Esophagus muscularis mucosa (tissue), 4 donors: ENCODE measurements at regions not wholly inside any gene's neighbourhood (a gene's known extent, or its start where the extent isn't known, plus 50 kb on each side); places are given as distances from the start of the nearest gene placed in this dataset.

Source experiments
- DNase-seq: peaks from one replicate; pipeline ENCODE4 v3.0.0-alpha.2; 2017; ENCODE audit errors: extremely low spot score
- H3K27ac ChIP-seq, 4 donors: fragments of 200-600 bp; sonication (generic); replicated peaks in 1 of 4; 1 replicate in 3 of 4; 2 replicates in 1 of 4; pipeline ENCODE4 v1.5.1; 2016 to 2019; ENCODE audit warnings: mild to moderate bottlenecking in 1 of 4
- H3K27me3 ChIP-seq, 4 donors: fragments of 200-600 bp; sonication (generic); one replicate each; pipeline versions ENCODE4 v1.5.1 to v1.6.0; 2016 to 2019
- H3K36me3 ChIP-seq, 4 donors: fragments of 200-600 bp; sonication (generic); one replicate each; pipeline ENCODE4 v1.5.1; 2016 to 2019
- H3K4me1 ChIP-seq, 4 donors: fragments of 200-600 bp; sonication (generic); one replicate each; pipeline ENCODE4 v1.5.1; 2016 to 2019
- H3K4me3 ChIP-seq, 4 donors: fragments of 200-600 bp; sonication (generic); 1 replicate in 2 of 4; 2 replicates in 2 of 4; pipeline ENCODE4 v1.5.1; 2016 to 2019; ENCODE audit warnings: mild to moderate bottlenecking in 4 of 4, moderate library complexity in 1 of 4
- H3K9me3 ChIP-seq, 4 donors: fragments of 200-600 bp; sonication (generic); 1 replicate in 3 of 4; 2 replicates in 1 of 4; pipeline ENCODE4 v1.5.1; 2016 to 2019
- EP300 ChIP-seq: sonication (generic); formaldehyde crosslinking; IDR thresholded peaks from one replicate; pipeline ENCODE4 v1.6.1; 2017; ENCODE audit warnings: antibody characterized with exemption
- POLR2A ChIP-seq: fragments of 450-650 bp; IDR thresholded peaks from one replicate; pipeline ENCODE4 v1.6.1; 2017; ENCODE audit warnings: antibody characterized with exemption, moderate library complexity, mild to moderate bottlenecking, low read depth
- POLR2AphosphoS5 ChIP-seq, 2 donors: sonication (generic); formaldehyde crosslinking; IDR thresholded peaks; one replicate each; pipeline ENCODE4 v1.6.1; 2017; ENCODE audit warnings: antibody characterized with exemption in 2 of 2
- WGBS: methylation state at CpG from one replicate; pipeline ENCODE4 v1.1.5; 2018; 5-methylcytosine and 5-hydroxymethylcytosine counted together
- intact Hi-C: fragments of 100-400 bp; cut with DNase I; formaldehyde crosslinking; loops from one replicate; pipeline ENCODE4 v1.15.1; 2023
- TF ChIP-seq, protein P1 (sequence below), 3 experiments: fragments of 200-600 bp in 2 of 3; fragments of 450-650 bp in 1 of 3; sonication (generic) in 2 of 3; IDR thresholded peaks; one replicate each; pipeline ENCODE4 v1.5.1; 2017 to 2019; ENCODE audit warnings: antibody characterized with exemption in 3 of 3, mild to moderate bottlenecking in 2 of 3, moderate library complexity in 1 of 3

GRCh38 chr2:16336491-16336890 is 329.1 kb downstream of the CYRIA start:
- H3K4me3 ChIP-seq = no peak overlapping the region
- WGBS = 82% methylated on average over 1 of the region's 1 CpG
- H3K27me3 ChIP-seq = peaks cover 0 to 4% (median 0%) of the 10 kb centered on the region in 4 donors
- peaks cover 0 to 8% (median 0%) of the 10 kb centered on the region in 4 donors for H3K9me3 ChIP-seq
- intact Hi-C loops = no loop called here
- TF ChIP-seq POLR2AphosphoS5 (IDR thresholded peaks at IDR 0.05) = no peak
- peaks cover 0 to 13% (median 0%) of the 10 kb centered on the region in 4 donors for H3K4me1 ChIP-seq
- no peak for DNase-seq
- no peak overlapping the region for H3K27ac ChIP-seq
- no peaks in the 10 kb centered on the region for H3K36me3 ChIP-seq

DNA sequence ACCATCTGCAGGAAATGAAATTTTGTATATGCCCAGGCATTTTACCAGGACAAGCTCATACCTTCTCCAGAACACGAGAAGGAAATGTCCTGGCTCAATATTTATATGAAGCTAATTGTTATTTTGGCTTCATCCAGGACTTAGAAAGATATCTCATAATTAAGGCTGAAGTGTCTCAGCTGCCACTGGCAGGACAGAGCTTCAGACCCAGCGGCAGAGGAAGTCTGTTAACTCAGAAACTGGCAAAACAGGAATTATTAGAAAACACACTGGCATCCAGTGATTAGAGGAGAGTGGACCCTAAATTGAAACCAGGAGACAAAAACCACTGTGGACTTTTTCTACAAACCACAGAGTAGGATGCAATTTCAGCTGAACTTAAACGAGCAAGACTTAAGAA is 329.7 kb downstream of the CYRIA start:
- WGBS = 59% methylated on average over 3 of the region's 3 CpGs
- DNase-seq = no peak
- Histone ChIP-seq H3K4me1 (peaks cover 0 to 13% (median 0%) of the 10 kb centered on the region in 4 donors), H3K4me3 (no peak overlapping the region), H3K27ac (no peak overlapping the region), H3K27me3 (peaks cover 0 to 4% (median 0%) of the 10 kb centered on the region in 4 donors), H3K9me3 (peaks cover 0 to 8% (median 0%) of the 10 kb centered on the region in 4 donors), H3K36me3 (no peaks in the 10 kb centered on the region)
- TF ChIP-seq POLR2AphosphoS5 (IDR thresholded peaks at IDR 0.05) (no peak), POLR2A (no peak), EP300 (no peak)
- TF ChIP-seq, protein P1, sequence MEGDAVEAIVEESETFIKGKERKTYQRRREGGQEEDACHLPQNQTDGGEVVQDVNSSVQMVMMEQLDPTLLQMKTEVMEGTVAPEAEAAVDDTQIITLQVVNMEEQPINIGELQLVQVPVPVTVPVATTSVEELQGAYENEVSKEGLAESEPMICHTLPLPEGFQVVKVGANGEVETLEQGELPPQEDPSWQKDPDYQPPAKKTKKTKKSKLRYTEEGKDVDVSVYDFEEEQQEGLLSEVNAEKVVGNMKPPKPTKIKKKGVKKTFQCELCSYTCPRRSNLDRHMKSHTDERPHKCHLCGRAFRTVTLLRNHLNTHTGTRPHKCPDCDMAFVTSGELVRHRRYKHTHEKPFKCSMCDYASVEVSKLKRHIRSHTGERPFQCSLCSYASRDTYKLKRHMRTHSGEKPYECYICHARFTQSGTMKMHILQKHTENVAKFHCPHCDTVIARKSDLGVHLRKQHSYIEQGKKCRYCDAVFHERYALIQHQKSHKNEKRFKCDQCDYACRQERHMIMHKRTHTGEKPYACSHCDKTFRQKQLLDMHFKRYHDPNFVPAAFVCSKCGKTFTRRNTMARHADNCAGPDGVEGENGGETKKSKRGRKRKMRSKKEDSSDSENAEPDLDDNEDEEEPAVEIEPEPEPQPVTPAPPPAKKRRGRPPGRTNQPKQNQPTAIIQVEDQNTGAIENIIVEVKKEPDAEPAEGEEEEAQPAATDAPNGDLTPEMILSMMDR (IDR thresholded peaks at IDR 0.05) = no peak
- intact Hi-C loops = no loop called here

DNA sequence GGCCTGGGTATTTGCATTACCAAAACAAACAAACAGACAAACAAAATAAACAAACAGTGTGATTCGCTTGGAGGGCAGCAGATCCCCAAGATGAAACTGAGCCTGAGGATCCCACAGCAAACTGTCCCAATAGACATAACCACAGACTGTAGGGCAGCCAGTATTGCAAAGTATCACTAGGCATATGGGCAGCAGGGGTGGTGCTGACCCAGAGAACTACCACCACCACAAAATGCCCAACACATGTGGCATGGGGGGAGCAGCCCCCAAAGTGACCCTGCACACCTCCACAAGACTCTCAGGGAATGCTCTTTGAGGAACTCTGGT is 330.1 kb downstream of the CYRIA start:
- peaks cover 0 to 4% (median 0%) of the 10 kb centered on the region in 4 donors for H3K27me3 ChIP-seq
- 78% methylated on average over 1 of the region's 1 CpG for WGBS
- no peak for DNase-seq
- peaks cover 0 to 8% (median 0%) of the 10 kb centered on the region in 4 donors for H3K9me3 ChIP-seq
- intact Hi-C loops = no loop called here
- TF ChIP-seq POLR2AphosphoS5 (IDR thresholded peaks at IDR 0.05) (no peak), EP300 (no peak), POLR2A (no peak)
- TF ChIP-seq, protein P1 (IDR thresholded peaks at IDR 0.05) = no peak
- H3K36me3 ChIP-seq = no peaks in the 10 kb centered on the region
- H3K27ac ChIP-seq = no peak overlapping the region
- peaks cover 0 to 13% (median 0%) of the 10 kb centered on the region in 4 donors for H3K4me1 ChIP-seq
- H3K4me3 ChIP-seq = no peak overlapping the region

DNA sequence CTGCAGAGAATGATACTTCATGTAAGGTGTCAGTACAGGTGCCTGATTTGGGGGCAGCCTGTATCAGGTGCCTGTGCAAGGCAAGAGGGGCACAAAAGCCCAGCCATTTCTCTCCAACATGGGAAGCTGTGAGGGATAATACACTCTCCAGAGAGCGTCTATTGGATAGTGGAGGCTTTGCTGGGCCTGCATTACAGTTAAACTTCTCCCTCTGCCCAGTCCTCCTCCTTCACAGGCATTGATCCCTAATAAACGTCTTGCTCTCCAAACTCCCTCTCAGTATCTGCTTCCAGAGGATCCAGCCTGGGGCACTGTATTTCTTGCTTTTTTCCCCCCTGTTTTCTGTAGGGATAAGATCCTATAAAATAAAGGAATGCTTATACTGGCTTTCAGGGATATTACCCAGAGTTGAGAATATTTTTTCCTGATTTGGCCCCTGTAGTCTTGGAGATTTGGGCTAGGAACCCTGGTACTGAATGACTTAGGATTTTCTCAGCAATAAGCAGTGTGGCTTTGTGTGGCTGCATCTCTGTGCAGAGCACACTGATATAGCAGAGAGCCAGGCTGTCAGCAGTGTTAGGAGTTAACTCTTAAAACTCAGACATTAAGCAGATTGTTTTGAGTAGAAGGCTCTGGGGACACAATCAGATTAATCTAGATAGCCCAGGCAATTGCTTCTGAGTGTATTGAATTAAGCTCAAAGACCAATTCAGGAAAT is 330.6 kb downstream of the CYRIA start:
- Histone ChIP-seq H3K36me3 (no peaks in the 10 kb centered on the region), H3K27ac (no peak overlapping the region), H3K4me1 (peaks cover 0 to 13% (median 0%) of the 10 kb centered on the region in 4 donors), H3K4me3 (no peak overlapping the region), H3K27me3 (peaks cover 0 to 4% (median 0%) of the 10 kb centered on the region in 4 donors), H3K9me3 (peaks cover 0 to 8% (median 0%) of the 10 kb centered on the region in 4 donors)
- no peak for DNase-seq
- TF ChIP-seq POLR2A (no peak), POLR2AphosphoS5 (IDR thresholded peaks at IDR 0.05) (no peak), EP300 (no peak)
- TF ChIP-seq, protein P1 (IDR thresholded peaks at IDR 0.05) = no peak
- intact Hi-C loops = no loop called here
- WGBS = 64% methylated on average over 2 of the region's 2 CpGs

DNA sequence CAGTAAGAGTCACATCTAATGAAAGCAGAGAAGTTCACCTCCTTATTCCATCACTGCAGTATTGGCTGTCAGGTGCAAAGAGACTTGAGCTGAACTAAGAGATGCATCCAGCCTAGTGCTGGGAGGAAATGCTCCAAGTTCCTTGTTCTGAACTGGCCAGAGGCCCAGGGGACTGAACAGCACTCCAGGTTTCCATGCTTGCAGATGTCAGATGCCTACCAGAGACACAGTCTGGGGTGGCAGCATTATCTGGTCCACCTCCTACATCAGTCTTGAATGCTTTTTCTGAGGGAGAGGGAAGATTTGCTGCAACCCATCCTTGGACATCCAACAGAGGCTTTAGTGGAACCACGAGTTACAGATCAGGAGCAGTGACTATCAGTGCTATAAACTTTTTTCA is 331.3 kb downstream of the CYRIA start:
- no peak overlapping the region for H3K27ac ChIP-seq
- no peaks in the 10 kb centered on the region for H3K36me3 ChIP-seq
- DNase-seq = no peak
- peaks cover 0 to 4% (median 0%) of the 10 kb centered on the region in 4 donors for H3K27me3 ChIP-seq
- H3K4me3 ChIP-seq = no peak overlapping the region
- WGBS = 100% methylated on average over 1 of the region's 1 CpG
- H3K4me1 ChIP-seq = peaks cover 0 to 13% (median 0%) of the 10 kb centered on the region in 4 donors
- H3K9me3 ChIP-seq = peaks cover 0 to 8% (median 0%) of the 10 kb centered on the region in 4 donors
- intact Hi-C loops = no loop called here
- TF ChIP-seq, protein P1 (IDR thresholded peaks at IDR 0.05) = no peak
- TF ChIP-seq POLR2A (no peak), EP300 (no peak), POLR2AphosphoS5 (IDR thresholded peaks at IDR 0.05) (no peak)
